NB4 (cell line): ENCODE measurements at regions not wholly inside any gene's neighbourhood (a gene's known extent, or its start where the extent isn't known, plus 50 kb on each side); places are given as distances from the start of the nearest gene placed in this dataset.

Experiments used
- MYC ChIP-seq: IDR thresholded peaks from 2 replicates; pipeline ENCODE4 v1.6.1; 2011; ENCODE audit warnings: low read depth, low read length
- POLR2A ChIP-seq: IDR thresholded peaks from 2 replicates; pipeline ENCODE4 v1.6.1; 2011; ENCODE audit warnings: mild to moderate bottlenecking; ENCODE audit not compliant: insufficient read length; ENCODE audit errors: extremely low read depth
- TF ChIP-seq, protein P1 (sequence below): IDR thresholded peaks from one replicate; pipeline ENCODE4 v1.5.1; 2012; ENCODE audit warnings: low read depth, low read length
- TF ChIP-seq, protein P2 (sequence below): IDR thresholded peaks from 2 replicates; pipeline ENCODE4 v1.6.1; 2011; ENCODE audit warnings: low read depth, low read length

DNA sequence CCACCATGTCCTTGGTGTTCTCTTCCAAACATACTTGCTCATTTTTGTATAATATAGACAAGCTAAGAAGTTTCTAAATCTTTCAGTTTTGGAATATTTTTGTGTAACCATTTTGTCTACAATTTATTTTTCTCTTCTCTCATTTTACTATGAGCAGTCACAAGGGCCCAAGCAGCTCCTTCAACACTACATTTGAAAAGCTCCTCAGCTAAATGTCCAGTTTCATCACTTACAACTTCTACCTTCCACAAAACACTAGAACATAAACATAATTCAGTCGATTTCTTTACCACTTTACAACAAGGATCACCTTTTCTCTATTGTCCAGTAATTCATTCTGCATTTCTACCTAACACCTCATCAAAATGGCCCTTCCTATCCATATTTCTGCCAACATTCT lies 554.4 kb downstream of the RAB28 start:
- TF ChIP-seq POLR2A = no peak
- TF ChIP-seq, protein P1, sequence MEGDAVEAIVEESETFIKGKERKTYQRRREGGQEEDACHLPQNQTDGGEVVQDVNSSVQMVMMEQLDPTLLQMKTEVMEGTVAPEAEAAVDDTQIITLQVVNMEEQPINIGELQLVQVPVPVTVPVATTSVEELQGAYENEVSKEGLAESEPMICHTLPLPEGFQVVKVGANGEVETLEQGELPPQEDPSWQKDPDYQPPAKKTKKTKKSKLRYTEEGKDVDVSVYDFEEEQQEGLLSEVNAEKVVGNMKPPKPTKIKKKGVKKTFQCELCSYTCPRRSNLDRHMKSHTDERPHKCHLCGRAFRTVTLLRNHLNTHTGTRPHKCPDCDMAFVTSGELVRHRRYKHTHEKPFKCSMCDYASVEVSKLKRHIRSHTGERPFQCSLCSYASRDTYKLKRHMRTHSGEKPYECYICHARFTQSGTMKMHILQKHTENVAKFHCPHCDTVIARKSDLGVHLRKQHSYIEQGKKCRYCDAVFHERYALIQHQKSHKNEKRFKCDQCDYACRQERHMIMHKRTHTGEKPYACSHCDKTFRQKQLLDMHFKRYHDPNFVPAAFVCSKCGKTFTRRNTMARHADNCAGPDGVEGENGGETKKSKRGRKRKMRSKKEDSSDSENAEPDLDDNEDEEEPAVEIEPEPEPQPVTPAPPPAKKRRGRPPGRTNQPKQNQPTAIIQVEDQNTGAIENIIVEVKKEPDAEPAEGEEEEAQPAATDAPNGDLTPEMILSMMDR = no peak
- TF ChIP-seq, protein P2, sequence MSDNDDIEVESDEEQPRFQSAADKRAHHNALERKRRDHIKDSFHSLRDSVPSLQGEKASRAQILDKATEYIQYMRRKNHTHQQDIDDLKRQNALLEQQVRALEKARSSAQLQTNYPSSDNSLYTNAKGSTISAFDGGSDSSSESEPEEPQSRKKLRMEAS = no peak
- TF ChIP-seq MYC = no peak
